ENCODE measurements at regions not wholly inside any gene's neighbourhood (a gene's known extent, or its start where the extent isn't known, plus 50 kb on each side); places are given as distances from the start of the nearest gene placed in this dataset.

DNA sequence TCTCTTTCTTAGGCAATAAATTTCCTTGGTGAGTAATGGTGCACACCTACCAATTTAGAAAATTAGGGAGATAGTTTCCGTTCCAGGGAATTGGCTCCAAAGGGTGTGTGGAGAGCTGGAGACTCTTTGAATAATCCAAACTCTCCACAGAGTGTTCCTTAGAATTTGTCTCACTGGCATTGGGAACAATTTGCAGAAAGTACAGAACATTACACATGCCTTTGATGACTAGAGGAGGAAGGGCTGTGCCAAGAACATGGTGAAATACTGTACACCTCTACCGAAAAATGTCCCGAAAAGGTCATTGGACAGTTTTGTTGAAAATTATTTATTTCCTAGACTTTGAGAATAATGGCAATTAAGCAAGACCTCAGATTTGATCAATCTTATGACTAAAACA, 214.2 kb upstream of the MPDZ start:
- TF ChIP-seq PATZ1 (CRISPR knock-in tag; IDR thresholded peaks at IDR 0.05; ENCODE audit: borderline replicate concordance) (no peak), GLIS3 (CRISPR knock-in tag; IDR thresholded peaks at IDR 0.05) (no peak), CREB5 (CRISPR knock-in tag; IDR thresholded peaks at IDR 0.05; ENCODE audit: low read depth) (no peak), POU6F1 (CRISPR knock-in tag; IDR thresholded peaks at IDR 0.05; ENCODE audit: borderline replicate concordance, low read depth) (no peak), RARB (CRISPR knock-in tag; IDR thresholded peaks at IDR 0.05) (no peak), SNAI2 (CRISPR knock-in tag; IDR thresholded peaks at IDR 0.05) (no peak), ZNF8 (CRISPR knock-in tag; IDR thresholded peaks at IDR 0.05) (no peak), ARNTL (CRISPR knock-in tag; IDR thresholded peaks at IDR 0.05; ENCODE audit: borderline replicate concordance, low read depth) (no peak), OSR1 (CRISPR knock-in tag; IDR thresholded peaks at IDR 0.05) (no peak), TOX (CRISPR knock-in tag; IDR thresholded peaks at IDR 0.05; ENCODE audit: borderline replicate concordance) (no peak), BACH2 (CRISPR knock-in tag; IDR thresholded peaks at IDR 0.05; ENCODE audit: borderline replicate concordance) (no peak), ZFP3 (CRISPR knock-in tag; IDR thresholded peaks at IDR 0.05) (no peak)

Data from SK-N-SH treated with all-trans-retinoic acid at 6 μM for 48 hours (cell line).